Suprapubic skin (tissue), 3 donors: ENCODE measurements at regions not wholly inside any gene's neighbourhood (a gene's known extent, or its start where the extent isn't known, plus 50 kb on each side); places are given as distances from the start of the nearest gene placed in this dataset.

Source experiments
- POLR2A ChIP-seq, 2 donors: fragments of 450-650 bp; IDR thresholded peaks; one replicate each; pipeline ENCODE4 v1.6.1; 2017; ENCODE audit warnings: antibody characterized with exemption in 2 of 2, mild to moderate bottlenecking in 2 of 2, moderate library complexity in 2 of 2
- TF ChIP-seq, protein P1 (sequence below), 2 donors: fragments of 200-600 bp in 1 of 2; fragments of 450-650 bp in 1 of 2; sonication (generic) in 1 of 2; IDR thresholded peaks; one replicate each; pipeline ENCODE4 v1.5.1; 2016 to 2019; ENCODE audit warnings: antibody characterized with exemption in 2 of 2, mild to moderate bottlenecking in 1 of 2, moderate library complexity in 1 of 2

DNA sequence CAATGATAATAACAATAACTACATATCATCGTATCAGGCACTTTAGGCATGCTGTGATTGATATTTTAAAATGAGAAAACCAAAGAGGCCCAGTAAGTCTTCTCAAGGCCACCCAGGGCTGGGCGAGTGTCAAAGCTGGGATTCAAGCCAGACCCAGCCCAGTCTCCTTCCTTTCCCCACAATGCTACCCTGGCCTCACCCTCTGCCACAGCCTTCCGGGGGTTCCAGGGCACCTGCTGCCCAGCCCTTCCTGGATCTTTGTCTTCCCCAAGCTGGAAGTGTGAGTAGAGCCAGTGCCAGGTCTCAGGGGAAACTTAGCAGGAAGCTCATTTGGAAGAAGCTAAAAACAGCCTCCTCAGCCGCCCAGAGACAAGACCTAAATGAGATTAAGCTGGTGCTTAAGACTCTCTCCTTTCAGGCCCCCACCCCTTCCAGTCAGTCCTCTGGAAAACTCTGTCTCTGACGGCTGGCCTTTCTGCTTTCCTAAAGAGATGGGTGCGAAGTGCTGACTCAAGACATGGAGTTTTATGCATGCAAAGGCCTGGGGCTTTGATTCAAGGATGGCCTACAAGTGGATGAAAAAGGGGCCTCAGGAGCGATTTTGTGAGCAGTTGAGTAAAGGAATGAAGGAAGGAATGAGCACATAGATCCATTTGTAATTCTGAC, 184.2 kb downstream of the KCNA5 start:
- TF ChIP-seq, protein P1, sequence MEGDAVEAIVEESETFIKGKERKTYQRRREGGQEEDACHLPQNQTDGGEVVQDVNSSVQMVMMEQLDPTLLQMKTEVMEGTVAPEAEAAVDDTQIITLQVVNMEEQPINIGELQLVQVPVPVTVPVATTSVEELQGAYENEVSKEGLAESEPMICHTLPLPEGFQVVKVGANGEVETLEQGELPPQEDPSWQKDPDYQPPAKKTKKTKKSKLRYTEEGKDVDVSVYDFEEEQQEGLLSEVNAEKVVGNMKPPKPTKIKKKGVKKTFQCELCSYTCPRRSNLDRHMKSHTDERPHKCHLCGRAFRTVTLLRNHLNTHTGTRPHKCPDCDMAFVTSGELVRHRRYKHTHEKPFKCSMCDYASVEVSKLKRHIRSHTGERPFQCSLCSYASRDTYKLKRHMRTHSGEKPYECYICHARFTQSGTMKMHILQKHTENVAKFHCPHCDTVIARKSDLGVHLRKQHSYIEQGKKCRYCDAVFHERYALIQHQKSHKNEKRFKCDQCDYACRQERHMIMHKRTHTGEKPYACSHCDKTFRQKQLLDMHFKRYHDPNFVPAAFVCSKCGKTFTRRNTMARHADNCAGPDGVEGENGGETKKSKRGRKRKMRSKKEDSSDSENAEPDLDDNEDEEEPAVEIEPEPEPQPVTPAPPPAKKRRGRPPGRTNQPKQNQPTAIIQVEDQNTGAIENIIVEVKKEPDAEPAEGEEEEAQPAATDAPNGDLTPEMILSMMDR (IDR thresholded peaks at IDR 0.05) = no peak
- TF ChIP-seq POLR2A (IDR thresholded peaks at IDR 0.05) = no peak
